GM21786 (cell line): ENCODE measurements at regions not wholly inside any gene's neighbourhood (a gene's known extent, or its start where the extent isn't known, plus 50 kb on each side); places are given as distances from the start of the nearest gene placed in this dataset.
"Not testable (repeated sequence)": the region's sequence is repeated elsewhere in the genome, so short reads cannot be mapped to it uniquely, and the experiment has no call there.

Experiments
- ATAC-seq: cut with Tn5 transposase; IDR thresholded peaks from one replicate; pipeline ENCODE4 v1.9.1; 2021; ENCODE audit not compliant: unreplicated experiment

DNA sequence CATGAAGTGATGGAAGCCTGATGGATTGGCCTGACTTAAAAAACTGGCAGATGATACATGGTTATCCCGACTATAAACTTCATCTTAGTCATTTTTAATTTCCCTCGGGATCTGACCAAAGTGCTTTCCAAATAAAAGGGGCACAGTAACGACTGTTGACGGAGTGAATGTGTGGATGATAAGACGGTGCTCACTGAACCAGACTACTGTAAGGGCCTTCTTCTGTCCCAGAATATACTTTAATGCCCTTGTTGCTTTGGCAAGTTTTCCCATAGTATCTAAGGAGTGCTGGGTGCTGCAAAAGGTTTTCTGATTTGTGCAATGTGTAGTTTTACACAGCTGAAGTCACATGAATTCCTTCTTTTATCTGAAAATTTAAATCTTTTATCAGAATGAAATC lies 373.5 kb downstream of the DSEL start:
- ATAC-seq, result no peak

- ATAC-seq, result no peak
Measured at GRCh38 chr18:67142604-67143003, 373.9 kb downstream of the DSEL start.

DNA sequence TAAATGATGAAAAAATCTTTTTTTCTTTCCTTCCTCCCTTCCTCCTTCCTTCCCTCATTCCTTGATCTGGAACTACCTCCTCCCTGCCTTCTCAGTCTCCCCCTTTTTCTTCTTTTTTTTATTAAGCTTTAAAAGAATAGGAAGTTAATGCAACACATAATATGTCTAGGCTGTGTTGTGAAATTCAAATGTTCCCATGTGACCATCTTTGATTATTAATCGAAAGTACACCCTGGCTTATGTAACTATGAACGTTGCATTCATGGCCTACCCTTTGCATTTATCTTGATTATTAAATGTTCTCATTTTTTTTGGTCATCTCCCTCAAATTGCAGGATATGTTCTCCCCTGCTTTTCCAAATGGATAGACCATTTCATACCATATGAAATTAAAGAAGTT lies 376.0 kb downstream of the DSEL start:
- ATAC-seq, result no peak

- no peak for ATAC-seq
Measured at GRCh38 chr18:67139899-67140298, 376.6 kb downstream of the DSEL start.

GRCh38 chr18:67135981-67136380 lies 380.5 kb downstream of the DSEL start:
- ATAC-seq, result no peak

DNA sequence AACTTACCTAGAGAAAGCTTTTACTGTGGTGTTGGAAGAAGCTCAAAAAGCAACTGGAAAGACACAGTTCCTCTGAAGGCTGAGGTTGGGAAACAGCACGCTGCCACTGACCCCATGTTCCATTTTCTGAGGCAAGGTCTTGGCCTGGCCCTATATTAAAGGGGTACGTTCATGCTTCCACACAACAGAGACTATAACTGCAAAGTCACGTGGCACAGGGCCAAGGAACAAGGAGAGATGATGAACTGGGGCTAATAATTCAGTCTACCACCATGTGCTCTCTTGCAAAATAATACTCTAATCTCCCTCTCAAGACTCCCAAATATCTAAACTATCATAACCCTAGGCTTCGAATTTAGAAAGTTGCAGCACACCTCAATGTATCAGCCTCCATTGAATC lies 381.6 kb downstream of the DSEL start:
- ATAC-seq, result no peak

DNA sequence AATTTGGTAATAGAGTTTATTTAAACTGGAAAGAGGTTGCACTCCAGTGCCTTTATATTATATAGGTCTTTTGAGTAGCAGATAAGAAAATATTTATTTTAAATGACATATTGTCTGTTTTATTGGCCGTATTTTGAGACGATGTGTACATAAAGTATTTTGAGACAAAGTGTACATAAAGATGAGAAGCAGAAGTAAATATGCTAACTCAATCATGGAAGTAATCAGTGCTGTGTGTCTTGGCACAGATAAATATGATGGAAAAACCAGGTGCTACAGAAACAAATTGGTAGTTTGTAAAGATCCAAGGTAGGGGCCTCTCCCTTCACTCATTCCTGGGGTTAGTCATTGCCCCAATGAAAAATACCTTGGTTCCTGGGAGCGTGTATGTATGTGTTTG lies 382.9 kb downstream of the DSEL start:
- no peak for ATAC-seq

- ATAC-seq, result no peak
Measured at GRCh38 chr18:67132919-67133318, 383.6 kb downstream of the DSEL start.

DNA sequence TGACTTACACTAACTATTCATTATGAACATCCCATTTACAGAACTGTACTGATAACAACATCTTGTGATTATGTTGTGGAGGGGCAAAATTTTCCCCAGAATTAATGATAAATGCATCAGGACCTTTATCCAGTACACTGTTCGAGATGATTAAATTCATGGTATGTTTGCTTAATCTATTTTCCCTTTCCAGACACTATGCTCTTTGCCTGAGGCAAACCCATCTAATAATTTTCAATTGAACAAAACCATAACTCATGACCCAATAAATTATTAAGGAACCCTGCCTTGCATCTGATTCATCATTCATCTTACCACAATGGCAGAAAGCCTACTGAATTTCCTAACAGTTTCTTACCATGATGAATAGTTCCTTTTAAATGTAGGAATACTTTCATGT lies 385.0 kb downstream of the DSEL start:
- no peak for ATAC-seq

DNA sequence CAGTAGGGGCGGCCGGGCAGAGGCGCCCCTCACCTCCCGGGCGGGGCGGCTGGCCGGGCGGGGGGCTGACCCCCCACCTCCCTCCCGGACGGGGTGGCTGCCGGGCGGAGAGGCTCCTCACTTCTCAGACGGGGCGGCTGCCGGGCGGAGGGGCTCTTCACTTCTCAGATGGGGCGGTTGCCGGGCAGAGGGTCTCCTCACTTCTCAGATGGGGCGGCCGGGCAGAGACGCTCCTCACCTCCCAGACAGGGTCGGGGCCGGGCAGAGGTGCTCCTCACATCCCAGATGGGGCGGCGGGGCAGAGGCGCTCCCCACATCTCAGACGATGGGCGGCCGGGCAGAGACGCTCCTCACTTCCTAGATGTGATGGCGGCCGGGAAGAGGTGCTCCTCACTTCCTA lies 389.8 kb downstream of the DSEL start:
- not testable (repeated sequence) for ATAC-seq

DNA sequence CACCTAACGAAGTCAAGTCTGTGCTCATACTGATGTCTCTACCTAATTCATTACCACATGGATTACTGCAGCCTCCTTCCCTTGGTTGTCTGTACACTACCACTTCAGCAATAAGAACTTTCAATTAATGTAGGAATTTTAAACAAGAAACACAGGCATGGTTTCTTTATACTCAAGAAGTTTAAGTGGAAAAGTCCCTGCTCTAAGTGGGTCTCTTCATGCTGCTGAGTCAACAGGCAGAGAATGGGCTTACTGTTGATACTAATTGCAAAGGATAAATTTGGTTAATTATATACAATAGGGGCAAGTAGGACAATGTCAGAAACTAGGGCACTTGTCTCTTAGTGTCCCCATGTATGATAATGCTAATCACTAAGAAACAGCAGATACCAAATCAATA lies 392.6 kb downstream of the DSEL start:
- no peak for ATAC-seq

- ATAC-seq, result no peak
Measured at GRCh38 chr18:67117804-67118203, 398.7 kb downstream of the DSEL start.

DNA sequence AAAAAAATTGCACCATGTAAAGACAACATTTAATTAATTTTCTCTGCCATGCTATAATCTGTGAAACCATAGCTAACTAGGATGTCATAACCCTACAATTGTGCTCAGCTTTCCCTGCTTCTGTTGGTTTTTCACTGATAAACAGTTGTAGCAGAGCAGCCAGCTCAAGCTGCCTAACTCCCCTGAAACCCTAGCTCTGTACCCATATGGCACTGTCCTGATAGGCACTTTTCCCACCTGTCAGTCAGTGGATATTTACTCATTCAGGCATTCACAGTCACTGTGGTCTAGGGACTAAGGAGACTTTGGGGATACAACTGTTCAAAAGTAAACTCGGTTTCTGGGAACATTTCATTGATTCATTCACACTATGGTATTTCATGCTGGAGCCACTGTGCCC lies 407.0 kb downstream of the DSEL start:
- no peak for ATAC-seq

- no peak for ATAC-seq
Measured at GRCh38 chr18:67108894-67109293, 407.6 kb downstream of the DSEL start.

- ATAC-seq, result peak; percentile 87
Measured at GRCh38 chr18:67104700-67105284, 411.7 kb downstream of the DSEL start.

- no peak for ATAC-seq
Measured at GRCh38 chr18:67094123-67094522, 422.4 kb downstream of the DSEL start.

DNA sequence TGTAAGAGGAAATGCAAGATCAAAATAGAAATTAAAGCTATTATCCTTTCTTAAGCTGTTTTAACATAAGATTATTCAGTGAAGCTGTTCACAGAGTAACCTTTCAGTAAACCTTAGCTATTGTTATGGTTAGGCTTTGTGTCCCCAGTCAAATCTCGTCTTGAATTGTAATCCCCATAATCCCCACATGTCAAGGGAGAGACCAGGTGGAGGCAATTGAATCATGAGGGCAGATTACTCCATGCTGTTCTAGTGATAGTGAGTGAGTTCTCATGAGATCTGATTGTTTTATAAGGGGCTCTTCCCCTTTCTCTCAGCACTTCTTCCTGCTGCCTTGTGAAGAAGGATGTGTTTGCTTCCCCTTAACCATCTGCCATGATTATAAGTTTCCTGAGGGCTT lies 424.4 kb downstream of the DSEL start:
- no peak for ATAC-seq

DNA sequence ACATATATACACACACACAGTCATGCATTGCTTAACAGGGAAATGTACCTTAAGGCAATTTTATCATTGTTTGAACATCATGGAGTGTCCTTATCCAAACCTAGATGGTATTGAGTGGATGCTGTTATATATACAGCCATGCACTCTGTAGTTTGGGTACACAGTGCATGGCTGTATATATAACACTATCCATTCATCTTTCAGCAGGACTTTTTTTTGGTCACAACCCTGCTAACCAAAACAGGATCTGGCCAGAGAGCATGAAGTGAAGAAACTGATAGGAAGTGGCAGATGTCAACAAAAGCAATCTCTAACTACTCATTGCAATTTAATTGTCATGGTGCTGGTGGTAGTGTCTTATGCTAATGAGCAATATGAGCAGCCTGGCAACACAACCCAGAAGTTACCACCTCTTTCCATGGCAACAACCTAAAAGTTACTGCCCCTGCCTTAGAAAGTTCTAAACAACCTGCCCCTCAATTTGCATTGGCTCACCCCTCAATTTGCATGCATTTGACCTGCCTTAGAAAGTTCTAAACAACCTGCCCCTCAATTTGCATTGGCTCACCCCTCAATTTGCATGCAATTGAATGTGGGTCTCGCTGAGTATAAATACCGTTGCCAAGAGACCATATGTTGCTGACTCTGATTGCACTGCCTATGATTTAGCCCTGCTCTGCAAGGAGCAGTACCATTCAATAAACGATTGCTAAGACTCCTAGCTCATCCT lies 434.9 kb downstream of the DSEL start:
- ATAC-seq, result no peak

- ATAC-seq, result no peak
Measured at GRCh38 chr18:67080601-67081000, 435.9 kb downstream of the DSEL start.

DNA sequence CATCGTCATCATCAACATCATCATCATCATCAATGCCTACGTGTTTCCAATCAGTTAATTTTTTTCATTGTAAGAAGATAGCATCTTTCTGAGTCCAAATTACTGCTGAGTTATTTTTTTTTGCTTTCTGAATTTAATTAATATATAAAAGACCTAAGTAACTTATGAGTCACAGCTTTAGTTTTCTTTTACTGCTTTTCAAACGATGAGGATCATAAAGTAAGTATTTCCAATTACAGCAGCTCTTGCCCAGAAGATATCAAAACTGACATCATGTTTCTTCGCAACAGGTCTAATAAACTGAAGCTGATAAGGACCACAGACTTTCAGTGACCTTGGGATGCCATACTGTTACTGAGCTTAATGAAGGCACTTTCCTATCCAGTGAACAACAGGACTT lies 442.2 kb downstream of the DSEL start:
- ATAC-seq, result no peak

DNA sequence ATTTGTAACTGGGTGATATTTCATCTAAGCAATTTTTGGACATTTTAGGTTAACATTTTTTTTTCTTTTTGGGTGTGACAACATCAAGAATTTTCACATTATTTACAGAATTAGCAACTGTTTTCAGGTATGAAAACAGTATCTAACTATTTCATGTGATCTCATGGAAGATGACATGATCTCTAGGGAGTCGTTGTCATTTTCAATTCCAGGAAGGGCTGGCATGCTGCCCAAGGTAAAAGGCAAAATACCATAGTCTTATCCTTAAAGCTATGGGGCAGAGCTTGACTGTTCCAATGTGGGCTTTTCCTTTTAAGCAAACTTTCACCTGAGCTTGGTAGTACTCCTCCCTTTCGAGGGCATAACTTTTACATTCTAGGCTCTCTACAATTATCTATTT lies 443.7 kb downstream of the DSEL start:
- no peak for ATAC-seq

DNA sequence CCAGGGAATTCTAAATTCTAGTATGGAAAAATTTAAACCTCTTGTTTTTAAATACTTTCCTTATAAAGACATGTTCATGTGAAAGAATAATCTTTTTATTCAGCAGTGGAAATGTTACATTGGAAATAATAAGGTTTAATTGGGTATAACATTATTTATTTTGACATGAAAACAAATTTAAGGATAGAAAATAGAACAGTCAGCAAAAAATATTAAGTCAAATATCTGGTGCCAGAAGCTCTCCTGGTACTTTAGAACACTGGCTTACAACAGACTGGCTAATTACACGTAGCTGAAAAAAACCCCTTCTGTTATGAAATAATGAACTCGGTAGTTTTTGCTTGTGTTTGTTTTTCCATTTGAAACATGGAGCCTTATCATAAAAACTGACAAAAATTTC lies 447.9 kb downstream of the DSEL start:
- ATAC-seq, result no peak

GRCh38 chr18:67047334-67047733 lies 443.4 kb upstream of the CDH19 start:
- no peak for ATAC-seq
